ENCODE measurements at regions not wholly inside any gene's neighbourhood (a gene's known extent, or its start where the extent isn't known, plus 50 kb on each side); places are given as distances from the start of the nearest gene placed in this dataset.

GRCh38 chr18:26740396-26740795 is 125.1 kb downstream of the AQP4 start:
- H3K4me1 ChIP-seq (ENCODE audit: control insufficient read depth, insufficient read depth, low read length, poor library complexity, severe bottlenecking): no peaks in the 10 kb centered on the region
- DNase-seq: no peak
- no peak overlapping the region for H3K4me3 Mint-ChIP-seq
- H3K27ac Mint-ChIP-seq: no peak overlapping the region
- ATAC-seq (ENCODE audit: low read depth in 2 of 2): no peak
- H3K4me3 ChIP-seq (ENCODE audit: low read depth, low read length): no peak overlapping the region
- H3K9me3 ChIP-seq (ENCODE audit: control insufficient read depth in 2 of 2, low read length in 2 of 2): no peaks in the 10 kb centered on the region
- H3K27me3 ChIP-seq (ENCODE audit: control insufficient read depth, insufficient read depth, low read length): no peaks in the 10 kb centered on the region
- no peak overlapping the region for H3K27ac ChIP-seq (ENCODE audit: insufficient read depth, low read length, poor library complexity, severe bottlenecking)
- no peaks in the 10 kb centered on the region for H3K27me3 Mint-ChIP-seq
- no peaks in the 10 kb centered on the region for H3K36me3 Mint-ChIP-seq
- H3K9me3 Mint-ChIP-seq: peaks cover 0 to 11% (median 5%) of the 10 kb centered on the region in 7 donors
- no peaks in the 10 kb centered on the region for H3K36me3 ChIP-seq (ENCODE audit: control insufficient read depth, insufficient read depth, low read length)
- no peaks in the 10 kb centered on the region for H3K4me1 Mint-ChIP-seq

GRCh38 chr18:26738706-26739105 is 126.8 kb downstream of the AQP4 start:
- Mint-ChIP-seq H3K9me3 (peaks cover 0 to 7% (median 5%) of the 10 kb centered on the region in 7 donors), H3K36me3 (no peaks in the 10 kb centered on the region), H3K27me3 (no peaks in the 10 kb centered on the region), H3K4me1 (no peaks in the 10 kb centered on the region), H3K4me3 (no peak overlapping the region), H3K27ac (no peak overlapping the region)
- Histone ChIP-seq H3K36me3 (ENCODE audit: control insufficient read depth, insufficient read depth, low read length) (no peaks in the 10 kb centered on the region), H3K27me3 (ENCODE audit: control insufficient read depth, insufficient read depth, low read length) (no peaks in the 10 kb centered on the region), H3K27ac (ENCODE audit: insufficient read depth, low read length, poor library complexity, severe bottlenecking) (no peak overlapping the region), H3K4me3 (ENCODE audit: low read depth, low read length) (no peak overlapping the region), H3K9me3 (ENCODE audit: control insufficient read depth in 2 of 2, low read length in 2 of 2) (no peaks in the 10 kb centered on the region), H3K4me1 (ENCODE audit: control insufficient read depth, insufficient read depth, low read length, poor library complexity, severe bottlenecking) (no peaks in the 10 kb centered on the region)
- no peak for ATAC-seq (ENCODE audit: low read depth in 2 of 2)
- DNase-seq: no peak

- H3K27me3 ChIP-seq (ENCODE audit: control insufficient read depth, insufficient read depth, low read length): no peaks in the 10 kb centered on the region
- H3K27me3 Mint-ChIP-seq: no peaks in the 10 kb centered on the region
- no peaks in the 10 kb centered on the region for H3K9me3 ChIP-seq (ENCODE audit: control insufficient read depth in 2 of 2, low read length in 2 of 2)
- H3K4me3 Mint-ChIP-seq: no peak overlapping the region
- ATAC-seq (ENCODE audit: low read depth in 2 of 2): no peak
- H3K4me3 ChIP-seq (ENCODE audit: low read depth, low read length): no peak overlapping the region
- H3K36me3 Mint-ChIP-seq: no peaks in the 10 kb centered on the region
- no peaks in the 10 kb centered on the region for H3K4me1 Mint-ChIP-seq
- no peak overlapping the region for H3K27ac Mint-ChIP-seq
- no peak for DNase-seq
- H3K9me3 Mint-ChIP-seq: peaks cover 0 to 7% (median 5%) of the 10 kb centered on the region in 7 donors
- H3K36me3 ChIP-seq (ENCODE audit: control insufficient read depth, insufficient read depth, low read length): no peaks in the 10 kb centered on the region
- H3K27ac ChIP-seq (ENCODE audit: insufficient read depth, low read length, poor library complexity, severe bottlenecking): no peak overlapping the region
- no peaks in the 10 kb centered on the region for H3K4me1 ChIP-seq (ENCODE audit: control insufficient read depth, insufficient read depth, low read length, poor library complexity, severe bottlenecking)
Measured at GRCh38 chr18:26736301-26736700, 129.2 kb downstream of the AQP4 start.

GRCh38 chr18:26734760-26735159 is 130.7 kb downstream of the AQP4 start:
- ATAC-seq (ENCODE audit: low read depth in 2 of 2) (no peak), DNase-seq (no peak)
- no peaks in the 10 kb centered on the region for H3K4me1 Mint-ChIP-seq
- Histone ChIP-seq H3K9me3 (ENCODE audit: control insufficient read depth in 2 of 2, low read length in 2 of 2) (no peaks in the 10 kb centered on the region), H3K27ac (ENCODE audit: insufficient read depth, low read length, poor library complexity, severe bottlenecking) (no peak overlapping the region), H3K27me3 (ENCODE audit: control insufficient read depth, insufficient read depth, low read length) (no peaks in the 10 kb centered on the region), H3K36me3 (ENCODE audit: control insufficient read depth, insufficient read depth, low read length) (no peaks in the 10 kb centered on the region), H3K4me1 (ENCODE audit: control insufficient read depth, insufficient read depth, low read length, poor library complexity, severe bottlenecking) (no peaks in the 10 kb centered on the region), H3K4me3 (ENCODE audit: low read depth, low read length) (no peak overlapping the region)
- H3K27me3 Mint-ChIP-seq: no peaks in the 10 kb centered on the region
- H3K9me3 Mint-ChIP-seq: peaks cover 0 to 7% (median 1%) of the 10 kb centered on the region in 7 donors
- no peaks in the 10 kb centered on the region for H3K36me3 Mint-ChIP-seq
- no peak overlapping the region for H3K4me3 Mint-ChIP-seq
- H3K27ac Mint-ChIP-seq: no peak overlapping the region

GRCh38 chr18:26729449-26729848 is 136.1 kb downstream of the AQP4 start:
- peaks cover 0 to 2% (median 0%) of the 10 kb centered on the region in 7 donors for H3K9me3 Mint-ChIP-seq
- no peak overlapping the region for H3K27ac Mint-ChIP-seq
- no peaks in the 10 kb centered on the region for H3K4me1 Mint-ChIP-seq
- DNase-seq (no peak), ATAC-seq (ENCODE audit: low read depth in 2 of 2) (no peak)
- H3K4me3 Mint-ChIP-seq: no peak overlapping the region
- no peaks in the 10 kb centered on the region for H3K36me3 ChIP-seq (ENCODE audit: control insufficient read depth, insufficient read depth, low read length)
- no peaks in the 10 kb centered on the region for H3K4me1 ChIP-seq (ENCODE audit: control insufficient read depth, insufficient read depth, low read length, poor library complexity, severe bottlenecking)
- no peaks in the 10 kb centered on the region for H3K27me3 Mint-ChIP-seq
- no peak overlapping the region for H3K27ac ChIP-seq (ENCODE audit: insufficient read depth, low read length, poor library complexity, severe bottlenecking)
- H3K9me3 ChIP-seq (ENCODE audit: control insufficient read depth in 2 of 2, low read length in 2 of 2): no peaks in the 10 kb centered on the region
- H3K36me3 Mint-ChIP-seq: no peaks in the 10 kb centered on the region
- H3K4me3 ChIP-seq (ENCODE audit: low read depth, low read length): no peak overlapping the region
- no peaks in the 10 kb centered on the region for H3K27me3 ChIP-seq (ENCODE audit: control insufficient read depth, insufficient read depth, low read length)

- DNase-seq (no peak), ATAC-seq (ENCODE audit: low read depth in 2 of 2) (no peak)
- H3K4me3 Mint-ChIP-seq: no peak overlapping the region
- H3K36me3 Mint-ChIP-seq: no peaks in the 10 kb centered on the region
- no peaks in the 10 kb centered on the region for H3K27me3 ChIP-seq (ENCODE audit: control insufficient read depth, insufficient read depth, low read length)
- no peak overlapping the region for H3K27ac ChIP-seq (ENCODE audit: insufficient read depth, low read length, poor library complexity, severe bottlenecking)
- H3K27me3 Mint-ChIP-seq: no peaks in the 10 kb centered on the region
- H3K9me3 Mint-ChIP-seq: peaks cover 0 to 2% (median 0%) of the 10 kb centered on the region in 7 donors
- H3K9me3 ChIP-seq (ENCODE audit: control insufficient read depth in 2 of 2, low read length in 2 of 2): no peaks in the 10 kb centered on the region
- H3K4me3 ChIP-seq (ENCODE audit: low read depth, low read length): no peak overlapping the region
- H3K4me1 Mint-ChIP-seq: no peaks in the 10 kb centered on the region
- no peak overlapping the region for H3K27ac Mint-ChIP-seq
- no peaks in the 10 kb centered on the region for H3K36me3 ChIP-seq (ENCODE audit: control insufficient read depth, insufficient read depth, low read length)
- H3K4me1 ChIP-seq (ENCODE audit: control insufficient read depth, insufficient read depth, low read length, poor library complexity, severe bottlenecking): no peaks in the 10 kb centered on the region
Measured at GRCh38 chr18:26729008-26729407, 136.5 kb downstream of the AQP4 start.

- Histone ChIP-seq H3K36me3 (ENCODE audit: control insufficient read depth, insufficient read depth, low read length) (no peaks in the 10 kb centered on the region), H3K4me1 (ENCODE audit: control insufficient read depth, insufficient read depth, low read length, poor library complexity, severe bottlenecking) (no peaks in the 10 kb centered on the region), H3K27me3 (ENCODE audit: control insufficient read depth, insufficient read depth, low read length) (no peaks in the 10 kb centered on the region), H3K9me3 (ENCODE audit: control insufficient read depth in 2 of 2, low read length in 2 of 2) (no peaks in the 10 kb centered on the region), H3K27ac (ENCODE audit: insufficient read depth, low read length, poor library complexity, severe bottlenecking) (no peak overlapping the region), H3K4me3 (ENCODE audit: low read depth, low read length) (no peak overlapping the region)
- no peak for ATAC-seq (ENCODE audit: low read depth in 2 of 2)
- no peaks in the 10 kb centered on the region for H3K36me3 Mint-ChIP-seq
- H3K27me3 Mint-ChIP-seq: no peaks in the 10 kb centered on the region
- no peak overlapping the region for H3K4me3 Mint-ChIP-seq
- H3K9me3 Mint-ChIP-seq: no peaks in the 10 kb centered on the region
- DNase-seq: no peak
- H3K4me1 Mint-ChIP-seq: no peaks in the 10 kb centered on the region
- H3K27ac Mint-ChIP-seq: no peak overlapping the region
Measured at GRCh38 chr18:26723981-26724380, 141.5 kb downstream of the AQP4 start.

GRCh38 chr18:26722565-26722931 is 143.0 kb downstream of the AQP4 start:
- ATAC-seq (ENCODE audit: low read depth in 2 of 2) (no peak), DNase-seq (no peak)
- no peak overlapping the region for H3K27ac Mint-ChIP-seq
- H3K9me3 Mint-ChIP-seq: no peaks in the 10 kb centered on the region
- Histone ChIP-seq H3K4me3 (ENCODE audit: low read depth, low read length) (no peak overlapping the region), H3K4me1 (ENCODE audit: control insufficient read depth, insufficient read depth, low read length, poor library complexity, severe bottlenecking) (no peaks in the 10 kb centered on the region), H3K27me3 (ENCODE audit: control insufficient read depth, insufficient read depth, low read length) (no peaks in the 10 kb centered on the region), H3K9me3 (ENCODE audit: control insufficient read depth in 2 of 2, low read length in 2 of 2) (no peaks in the 10 kb centered on the region), H3K27ac (ENCODE audit: insufficient read depth, low read length, poor library complexity, severe bottlenecking) (no peak overlapping the region), H3K36me3 (ENCODE audit: control insufficient read depth, insufficient read depth, low read length) (no peaks in the 10 kb centered on the region)
- H3K27me3 Mint-ChIP-seq: no peaks in the 10 kb centered on the region
- H3K4me3 Mint-ChIP-seq: no peak overlapping the region
- no peaks in the 10 kb centered on the region for H3K36me3 Mint-ChIP-seq
- no peaks in the 10 kb centered on the region for H3K4me1 Mint-ChIP-seq
